Gastrocnemius medialis (tissue), 4 donors: ENCODE measurements at regions not wholly inside any gene's neighbourhood (a gene's known extent, or its start where the extent isn't known, plus 50 kb on each side); places are given as distances from the start of the nearest gene placed in this dataset.

Experiments
- ATAC-seq, 2 donors: fragments of 150-250 bp; one replicate each; pipeline ENCODE4 v1.9.1; 2016
- DNase-seq, 2 donors: peaks; one replicate each; pipeline ENCODE4 v3.0.0-alpha.2; 2019
- H3K27ac ChIP-seq, 4 donors: fragments of 200-600 bp; sonication (generic); 1 replicate in 1 of 4; 2 replicates in 3 of 4; pipeline ENCODE4 v1.5.1; 2016 to 2018; ENCODE audit warnings: mild to moderate bottlenecking in 2 of 4, moderate library complexity in 1 of 4
- H3K27me3 ChIP-seq, 3 donors: fragments of 200-600 bp; sonication (generic) in 2 of 3; 1 replicate in 1 of 3; 2 replicates in 2 of 3; pipeline versions ENCODE4 v1.5.1 to v1.6.0; 2016 to 2019; ENCODE audit warnings: mild to moderate bottlenecking in 1 of 3, moderate library complexity in 1 of 3
- H3K36me3 ChIP-seq, 2 donors: fragments of 200-600 bp; sonication (generic) in 1 of 2; one replicate each; pipeline ENCODE4 v1.5.1; 2017 to 2018
- H3K4me1 ChIP-seq, 2 donors: fragments of 200-600 bp; sonication (generic) in 1 of 2; one replicate each; pipeline ENCODE4 v1.5.1; 2016 to 2017; ENCODE audit warnings: mild to moderate bottlenecking in 2 of 2
- H3K4me3 ChIP-seq, 4 donors: fragments of 200-600 bp; sonication (generic) in 3 of 4; 1 replicate in 1 of 4; 2 replicates in 3 of 4; pipeline ENCODE4 v1.5.1; 2016 to 2019; ENCODE audit warnings: mild to moderate bottlenecking in 2 of 4
- H3K9me3 ChIP-seq, 3 donors: fragments of 200-600 bp; sonication (generic) in 2 of 3; 1 replicate in 1 of 3; 2 replicates in 2 of 3; pipeline ENCODE4 v1.5.1; 2016 to 2019
- CTCF ChIP-seq, 5 experiments: fragments of 450-650 bp in 3 of 5; fragments of 200-600 bp in 2 of 5; sonication (generic) in 2 of 5; IDR thresholded peaks in 4 of 5; conservative IDR thresholded peaks in 1 of 5; 1 replicate in 4 of 5; 2 replicates in 1 of 5; pipeline ENCODE4 v1.5.1; 2016 to 2019; ENCODE audit warnings: antibody characterized with exemption in 5 of 5, mild to moderate bottlenecking in 3 of 5, moderate library complexity in 3 of 5
- POLR2A ChIP-seq, 2 donors: fragments of 450-650 bp; IDR thresholded peaks; one replicate each; pipeline ENCODE4 v1.6.1; 2017; ENCODE audit warnings: antibody characterized with exemption in 2 of 2, mild to moderate bottlenecking in 2 of 2, moderate library complexity in 2 of 2
- in situ Hi-C, 4 donors: fragments of 200-750 bp; cut with MboI; loops; one replicate each; pipeline versions ENCODE4 v1.15.0 to v1.8.0; 2017; ENCODE audit warnings: low sequenced_read_pairs in 4 of 4
- intact Hi-C: fragments of 100-400 bp; cut with DNase I; formaldehyde crosslinking; loops from one replicate; pipeline ENCODE4 v1.15.1; 2023; ENCODE audit warnings: low total_unique reads

GRCh38 chr10:10235003-10235402 lies 782.7 kb upstream of the CELF2 start:
- Histone ChIP-seq H3K27me3 (no peaks in the 10 kb centered on the region), H3K4me3 (no peak overlapping the region), H3K4me1 (no peaks in the 10 kb centered on the region), H3K36me3 (no peaks in the 10 kb centered on the region), H3K27ac (no peak overlapping the region), H3K9me3 (no peaks in the 10 kb centered on the region)
- in situ Hi-C loops: loop anchor here in 1 of 4 donors (25.0 kb wide), 1 partner anchor 452 kb away; no protein-coding TSS in a partner anchor
- DNase-seq (no peak), ATAC-seq (no peak)
- intact Hi-C loops: no loop called here
- TF ChIP-seq POLR2A (IDR thresholded peaks at IDR 0.05): no peak
- TF ChIP-seq CTCF (IDR thresholded peaks at IDR 0.05 in 4 of 5, conservative IDR thresholded peaks at IDR 0.05 in 1 of 5): no peak

GRCh38 chr10:10247585-10247984 lies 770.1 kb upstream of the CELF2 start:
- ATAC-seq (no peak), DNase-seq (no peak)
- in situ Hi-C loops: loop anchor here in 1 of 4 donors (25.0 kb wide), 1 partner anchor 440 kb away; no protein-coding TSS in a partner anchor
- TF ChIP-seq POLR2A (IDR thresholded peaks at IDR 0.05): no peak
- Histone ChIP-seq H3K27me3 (no peaks in the 10 kb centered on the region), H3K4me1 (no peaks in the 10 kb centered on the region), H3K9me3 (no peaks in the 10 kb centered on the region), H3K4me3 (no peak overlapping the region), H3K36me3 (no peaks in the 10 kb centered on the region), H3K27ac (no peak overlapping the region)
- intact Hi-C loops: no loop called here

- Histone ChIP-seq H3K36me3 (no peaks in the 10 kb centered on the region), H3K27me3 (no peaks in the 10 kb centered on the region), H3K9me3 (no peaks in the 10 kb centered on the region), H3K4me1 (no peaks in the 10 kb centered on the region), H3K4me3 (no peak overlapping the region), H3K27ac (no peak overlapping the region)
- intact Hi-C loops (no loop called here), in situ Hi-C loops (no loop called here)
- ATAC-seq: no peak
- no peak for DNase-seq
- TF ChIP-seq CTCF (IDR thresholded peaks at IDR 0.05 in 4 of 5, conservative IDR thresholded peaks at IDR 0.05 in 1 of 5) (no peak), POLR2A (IDR thresholded peaks at IDR 0.05) (no peak)
These were observed 760.8 kb upstream of the CELF2 start for GRCh38 chr10:10256860-10257259.

- ATAC-seq (no peak), DNase-seq (no peak)
- no peak overlapping the region for H3K4me3 ChIP-seq
- H3K36me3 ChIP-seq: no peaks in the 10 kb centered on the region
- intact Hi-C loops (no loop called here), in situ Hi-C loops (no loop called here)
- H3K9me3 ChIP-seq: no peaks in the 10 kb centered on the region
- no peaks in the 10 kb centered on the region for H3K4me1 ChIP-seq
- no peaks in the 10 kb centered on the region for H3K27me3 ChIP-seq
- TF ChIP-seq CTCF (IDR thresholded peaks at IDR 0.05 in 4 of 5, conservative IDR thresholded peaks at IDR 0.05 in 1 of 5) (no peak), POLR2A (IDR thresholded peaks at IDR 0.05) (no peak)
- no peak overlapping the region for H3K27ac ChIP-seq
These were observed 758.7 kb upstream of the CELF2 start for GRCh38 chr10:10259013-10259412.

- Histone ChIP-seq H3K36me3 (no peaks in the 10 kb centered on the region), H3K27me3 (no peaks in the 10 kb centered on the region), H3K27ac (no peak overlapping the region), H3K4me3 (no peak overlapping the region), H3K9me3 (no peaks in the 10 kb centered on the region), H3K4me1 (no peaks in the 10 kb centered on the region)
- ATAC-seq: peak; percentile 30 to 33
- intact Hi-C loops (no loop called here), in situ Hi-C loops (no loop called here)
- no peak for DNase-seq
- TF ChIP-seq POLR2A (IDR thresholded peaks at IDR 0.05) (no peak), CTCF (IDR thresholded peaks at IDR 0.05 in 4 of 5, conservative IDR thresholded peaks at IDR 0.05 in 1 of 5) (no peak)
These were observed 747.3 kb upstream of the CELF2 start for GRCh38 chr10:10270126-10271050.
